IPS-NIHi7 (cell line): ENCODE measurements at regions not wholly inside any gene's neighbourhood (a gene's known extent, or its start where the extent isn't known, plus 50 kb on each side); places are given as distances from the start of the nearest gene placed in this dataset.

ENCODE experiments used
- DNase-seq: peaks from one replicate; pipeline ENCODE4 v3.0.0; 2012; ENCODE audit warnings: mixed read lengths; ENCODE audit errors: extremely low spot score

- peak; percentile 80 for DNase-seq
Observed at GRCh38 chr9:6703898-6704639, 53.7 kb upstream of the KDM4C start.

GRCh38 chr9:6702707-6703106 lies 55.1 kb upstream of the KDM4C start:
- no peak for DNase-seq

- no peak for DNase-seq
Observed at GRCh38 chr9:6696178-6696577, 50.6 kb upstream of the GLDC start.

DNA sequence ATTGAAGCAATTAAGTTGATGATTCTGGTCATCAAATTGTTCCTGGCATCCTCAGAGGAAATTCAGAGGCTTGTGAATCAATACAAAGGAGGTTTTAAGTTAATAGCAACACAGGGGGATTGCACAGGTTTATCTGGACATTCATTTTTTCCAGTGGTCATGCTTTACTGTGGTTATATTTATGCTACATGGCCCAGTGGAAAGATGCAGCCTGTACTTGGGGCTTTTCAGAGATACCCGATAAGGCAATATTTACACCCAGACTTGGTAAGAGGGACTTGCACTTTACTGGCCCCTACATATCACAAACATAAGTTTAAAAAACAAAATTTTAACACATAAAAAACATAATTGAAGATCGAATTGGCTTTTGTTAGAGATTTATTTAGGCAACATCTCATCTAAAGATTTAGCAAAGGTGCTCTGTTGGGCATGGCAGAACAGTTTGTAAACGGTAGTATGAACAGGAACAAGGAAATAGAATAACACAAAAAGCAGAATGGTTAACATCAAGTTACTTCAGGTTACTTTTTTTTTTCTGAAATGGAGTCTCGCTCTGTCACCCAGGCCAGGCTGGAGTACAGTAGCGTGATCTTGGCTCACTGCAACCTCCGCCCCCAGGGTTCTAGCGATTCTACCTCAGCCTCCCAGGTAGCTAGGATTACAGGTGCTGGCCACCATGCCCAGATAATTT lies 49.7 kb upstream of the GLDC start:
- no peak for DNase-seq
